HAP-1 (cell line): ENCODE measurements at regions not wholly inside any gene's neighbourhood (a gene's known extent, or its start where the extent isn't known, plus 50 kb on each side); places are given as distances from the start of the nearest gene placed in this dataset.
A peak's percentile ranks its signal among the peaks of the same experiment; 100 is the strongest.

Experiments
- DNase-seq, 2 experiments: peaks; one replicate each; pipeline ENCODE4 v3.0.0-alpha.2; 2016 to 2020; ENCODE audit warnings: low spot score in 2 of 2
- H3K27me3 ChIP-seq: fragments of 250-450 bp; sonication (Bioruptor Pico); 2 replicates; pipeline ENCODE4 v1.5.1; 2020; ENCODE audit warnings: low read depth, mild to moderate bottlenecking, moderate library complexity
- H3K36me3 ChIP-seq: fragments of 250-450 bp; sonication (Bioruptor Pico); replicated peaks from 2 replicates; pipeline ENCODE4 v1.5.1; 2020; ENCODE audit warnings: mild to moderate bottlenecking
- H3K4me1 ChIP-seq: fragments of 250-450 bp; sonication (Bioruptor Pico); 2 replicates; pipeline ENCODE4 v1.5.1; 2020; ENCODE audit warnings: mild to moderate bottlenecking
- H3K4me3 ChIP-seq: fragments of 250-450 bp; sonication (Bioruptor Pico); 2 replicates; pipeline ENCODE4 v1.5.1; 2020; ENCODE audit warnings: mild to moderate bottlenecking, moderate library complexity
- H3K9me3 ChIP-seq: fragments of 250-450 bp; sonication (Bioruptor Pico); 2 replicates; pipeline ENCODE4 v1.5.1; 2020; ENCODE audit warnings: mild to moderate bottlenecking, moderate library complexity
- in situ Hi-C: fragments of 300-500 bp; cut with MboI; formaldehyde crosslinking; loops from 3 replicates; pipeline ENCODE4 v1.14.3; 2020; ENCODE audit warnings: low sequenced_read_pairs, inconsistent platforms, mixed read lengths

- Histone ChIP-seq H3K9me3 (no peaks in the 10 kb centered on the region), H3K27me3 (no peaks in the 10 kb centered on the region), H3K36me3 (no peaks in the 10 kb centered on the region), H3K4me3 (no peak overlapping the region), H3K4me1 (no peaks in the 10 kb centered on the region)
- in situ Hi-C loops, result loop anchor here (25.0 kb wide), 2 partner anchors 669 to 1319 kb away; no protein-coding TSS in a partner anchor
- no peak for DNase-seq
These were observed 58.8 kb upstream of the PRDX6 start for GRCh38 chr1:173418107-173418985.

DNA sequence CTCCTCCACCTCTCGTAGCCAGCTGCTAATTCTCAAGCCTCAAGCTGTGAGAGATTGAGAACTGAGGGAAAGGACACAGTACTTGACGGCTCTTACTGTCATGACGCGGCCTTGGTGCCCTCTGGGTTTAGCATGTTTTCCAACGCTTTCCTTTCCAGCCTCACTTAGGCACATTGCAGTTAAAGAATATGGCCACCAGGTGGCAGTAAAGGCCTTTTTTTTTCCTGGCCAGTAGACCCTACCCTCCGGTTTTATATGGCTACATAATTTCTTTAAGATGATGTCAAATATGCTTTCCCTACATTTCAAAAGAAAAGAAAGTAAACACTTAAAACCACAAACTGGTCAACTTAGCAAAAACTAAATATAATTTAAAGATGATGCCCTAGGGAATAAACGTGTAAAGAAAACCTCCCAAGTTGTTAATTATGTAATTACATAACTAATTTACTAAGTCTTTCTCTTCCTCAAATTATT lies 56.8 kb upstream of the PRDX6 start:
- Histone ChIP-seq H3K4me3 (no peak overlapping the region), H3K36me3 (no peaks in the 10 kb centered on the region), H3K27me3 (no peaks in the 10 kb centered on the region), H3K4me1 (no peaks in the 10 kb centered on the region), H3K9me3 (no peaks in the 10 kb centered on the region)
- peak; percentile 76 to 83 for DNase-seq
- in situ Hi-C loops, result loop anchor here (10.0 to 25.0 kb wide), 3 partner anchors 404 to 1317 kb away; partner anchors contain the start of genes CENPL and DARS2

DNA sequence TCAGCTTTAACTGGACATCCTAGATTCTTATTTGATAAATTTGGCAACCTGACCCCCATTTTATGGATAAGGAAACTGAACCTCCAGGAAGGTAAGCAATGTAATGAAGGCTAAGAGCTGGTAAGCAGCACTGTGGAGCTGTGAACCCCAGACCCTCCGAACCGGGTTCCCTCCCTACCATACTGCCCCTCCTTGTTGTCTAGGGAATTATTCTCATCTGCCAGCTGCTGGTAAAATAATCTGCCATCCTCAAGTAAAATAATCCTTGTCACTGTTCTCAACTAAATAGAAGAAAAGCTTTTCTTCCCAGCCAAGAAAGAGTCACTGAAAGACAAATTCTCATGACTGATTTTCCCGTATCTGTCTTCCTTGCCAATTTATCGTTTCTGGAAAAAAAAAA lies 55.8 kb upstream of the PRDX6 start:
- H3K4me1 ChIP-seq, result no peaks in the 10 kb centered on the region
- DNase-seq, result no peak
- in situ Hi-C loops, result loop anchor here (10.0 to 25.0 kb wide), 3 partner anchors 404 to 1316 kb away; partner anchors contain the start of genes CENPL and DARS2

GRCh38 chr1:173421789-173422188 lies 55.3 kb upstream of the PRDX6 start:
- no peaks in the 10 kb centered on the region for H3K9me3 ChIP-seq
- no peak for DNase-seq
- no peaks in the 10 kb centered on the region for H3K36me3 ChIP-seq
- in situ Hi-C loops, result loop anchor here (10.0 to 25.0 kb wide), 3 partner anchors 403 to 1316 kb away; partner anchors contain the start of genes CENPL and DARS2
- H3K27me3 ChIP-seq, result no peaks in the 10 kb centered on the region
- no peak overlapping the region for H3K4me3 ChIP-seq
- H3K4me1 ChIP-seq, result no peaks in the 10 kb centered on the region

More for the DNA sequence above, 55.8 kb upstream of the PRDX6 start:
- Histone ChIP-seq H3K9me3 (no peaks in the 10 kb centered on the region), H3K27me3 (no peaks in the 10 kb centered on the region), H3K36me3 (no peaks in the 10 kb centered on the region), H3K4me3 (no peak overlapping the region)

DNA sequence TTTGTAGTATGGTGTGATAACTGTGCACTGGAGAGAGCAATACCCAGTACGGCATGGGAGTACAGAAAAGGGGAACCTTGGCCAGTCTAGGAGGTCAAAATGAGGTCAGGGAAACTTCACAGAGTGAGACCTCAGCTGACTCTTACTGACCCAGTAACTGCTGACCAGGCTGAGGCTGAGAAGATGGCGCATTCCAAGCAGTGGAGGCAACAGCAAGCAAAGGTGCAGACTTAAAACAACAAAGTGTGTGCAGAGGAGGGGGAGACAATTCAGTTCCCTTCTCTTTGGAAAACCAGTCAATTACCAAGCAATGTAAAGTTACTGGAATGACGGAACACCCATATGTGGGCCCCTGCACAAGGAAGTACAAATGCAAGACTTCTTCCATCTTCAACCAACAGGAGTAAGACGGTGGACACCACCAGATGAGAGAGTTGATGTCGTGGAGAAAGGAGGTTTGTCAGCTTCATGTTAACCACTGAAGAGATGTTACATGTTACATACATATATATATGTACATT lies 54.6 kb upstream of the PRDX6 start:
- Histone ChIP-seq H3K4me3 (no peak overlapping the region), H3K36me3 (no peaks in the 10 kb centered on the region), H3K4me1 (no peaks in the 10 kb centered on the region), H3K9me3 (no peaks in the 10 kb centered on the region), H3K27me3 (no peaks in the 10 kb centered on the region)
- DNase-seq, result no peak
- in situ Hi-C loops, result loop anchor here (10.0 to 25.0 kb wide), 3 partner anchors 402 to 1315 kb away; partner anchors contain the start of genes CENPL and DARS2

- H3K4me1 ChIP-seq, result no peaks in the 10 kb centered on the region
- no peak overlapping the region for H3K4me3 ChIP-seq
- no peaks in the 10 kb centered on the region for H3K36me3 ChIP-seq
- in situ Hi-C loops, result loop anchor here (10.0 to 25.0 kb wide), 3 partner anchors 402 to 1314 kb away; partner anchors contain the start of genes CENPL and DARS2
- DNase-seq, result no peak
- no peaks in the 10 kb centered on the region for H3K27me3 ChIP-seq
- no peaks in the 10 kb centered on the region for H3K9me3 ChIP-seq
These were observed 53.8 kb upstream of the PRDX6 start for GRCh38 chr1:173423291-173423690.

DNA sequence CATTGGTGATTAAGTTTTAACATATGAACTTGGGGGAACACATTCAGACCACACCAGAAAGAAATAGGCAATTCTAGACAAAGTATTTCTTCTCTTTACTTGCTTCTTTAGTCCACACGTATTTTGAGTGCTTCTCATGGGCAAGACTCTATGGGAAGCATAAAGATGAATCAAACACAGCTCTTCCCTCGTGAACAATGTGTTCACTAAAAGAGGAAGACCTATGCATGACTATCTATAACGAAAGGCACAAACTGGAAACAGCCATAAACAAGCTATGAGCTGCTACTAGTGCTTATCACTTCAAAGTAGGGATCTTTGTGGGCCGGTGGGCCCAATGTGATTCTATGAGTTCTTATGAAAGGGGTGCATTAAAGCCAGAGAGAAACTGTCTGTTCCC lies 53.0 kb upstream of the PRDX6 start:
- Histone ChIP-seq H3K4me1 (peaks cover under 1% of the 10 kb centered on the region), H3K27me3 (no peaks in the 10 kb centered on the region), H3K9me3 (no peaks in the 10 kb centered on the region), H3K4me3 (no peak overlapping the region), H3K36me3 (no peaks in the 10 kb centered on the region)
- in situ Hi-C loops, result loop anchor here (10.0 to 25.0 kb wide), 3 partner anchors 401 to 1313 kb away; partner anchors contain the start of genes CENPL and DARS2
- no peak for DNase-seq

DNA sequence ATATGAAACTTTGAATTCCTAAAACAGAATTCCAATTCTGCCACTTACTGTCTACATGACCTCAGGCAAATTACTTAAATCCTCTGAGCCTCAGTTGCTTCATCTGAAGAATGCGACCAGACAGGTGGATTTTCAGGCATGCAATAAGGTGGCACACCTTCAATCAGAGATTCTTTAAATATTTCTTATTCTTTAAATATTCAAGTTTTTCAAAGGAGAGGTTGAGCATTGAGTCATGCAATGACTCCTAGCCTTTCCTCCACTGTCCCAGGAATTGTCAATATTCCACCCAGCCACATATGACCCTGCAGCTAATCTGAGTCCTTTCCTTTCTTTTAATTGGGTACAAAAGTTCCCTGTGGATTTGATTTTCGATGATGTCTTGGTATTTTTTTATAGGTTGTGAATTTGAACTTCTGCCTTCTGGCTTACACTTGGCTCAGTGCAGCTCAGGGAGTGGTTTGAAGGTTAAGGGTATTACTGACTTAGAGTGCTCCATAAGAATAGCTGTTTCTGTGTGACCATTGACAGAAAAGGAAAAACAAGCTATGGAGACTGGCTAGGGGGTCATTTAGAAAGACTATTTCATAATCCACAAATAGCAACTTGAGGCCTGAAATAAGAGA lies 52.2 kb upstream of the PRDX6 start:
- Histone ChIP-seq H3K36me3 (no peaks in the 10 kb centered on the region), H3K27me3 (no peaks in the 10 kb centered on the region), H3K9me3 (no peaks in the 10 kb centered on the region), H3K4me1 (peaks cover 8% of the 10 kb centered on the region), H3K4me3 (no peak overlapping the region)
- in situ Hi-C loops, result loop anchor here (10.0 to 25.0 kb wide), 4 partner anchors 262 to 1312 kb away; partner anchors contain the start of genes CENPL and DARS2
- DNase-seq, result no peak

- in situ Hi-C loops, result loop anchor here (10.0 to 25.0 kb wide), 2 partner anchors 261 to 399 kb away; partner anchors contain the start of genes CENPL and DARS2
- no peaks in the 10 kb centered on the region for H3K9me3 ChIP-seq
- no peaks in the 10 kb centered on the region for H3K27me3 ChIP-seq
- H3K4me3 ChIP-seq, result no peak overlapping the region
- no peaks in the 10 kb centered on the region for H3K36me3 ChIP-seq
- DNase-seq, result no peak
- H3K4me1 ChIP-seq, result peaks cover 20% of the 10 kb centered on the region
These were observed 51.1 kb upstream of the PRDX6 start for GRCh38 chr1:173426057-173426456.

GRCh38 chr1:173427146-173428054 lies 49.7 kb upstream of the PRDX6 start:
- in situ Hi-C loops, result loop anchor here (10.0 to 25.0 kb wide), 2 partner anchors 260 to 397 kb away; partner anchors contain the start of genes CENPL and DARS2
- Histone ChIP-seq H3K4me3 (no peak overlapping the region), H3K4me1 (peaks cover 29% of the 10 kb centered on the region), H3K9me3 (no peaks in the 10 kb centered on the region), H3K27me3 (no peaks in the 10 kb centered on the region), H3K36me3 (no peaks in the 10 kb centered on the region)
- no peak for DNase-seq
